H9 (cell line): ENCODE measurements at regions not wholly inside any gene's neighbourhood (a gene's known extent, or its start where the extent isn't known, plus 50 kb on each side); places are given as distances from the start of the nearest gene placed in this dataset.

Experiments used
- DNase-seq: peaks from one replicate; pipeline ENCODE4 v3.0.0-alpha.2; 2017
- H2AFZ ChIP-seq: one replicate; pipeline ENCODE4 v1.6.1; 2013; ENCODE audit warnings: mild to moderate bottlenecking, low read length, control low read depth, moderate library complexity
- H2AK5ac ChIP-seq: 2 replicates; pipeline ENCODE4 v1.6.1; 2013; ENCODE audit warnings: low read length, control low read depth, mixed read lengths; ENCODE audit not compliant: insufficient read length
- H2BK120ac ChIP-seq: one replicate; pipeline ENCODE4 v1.6.1; 2013; ENCODE audit warnings: low read depth, mild to moderate bottlenecking, low read length, control low read depth, inconsistent platforms; ENCODE audit not compliant: poor library complexity, severe bottlenecking
- H2BK12ac ChIP-seq: 2 replicates; pipeline ENCODE4 v1.6.1; 2013; ENCODE audit warnings: low read length, control low read depth, mixed read lengths, low read depth; ENCODE audit not compliant: insufficient read length
- H2BK15ac ChIP-seq: 2 replicates; pipeline ENCODE4 v1.6.1; 2013; ENCODE audit warnings: low read depth, low read length, control low read depth
- H2BK20ac ChIP-seq: one replicate; pipeline ENCODE4 v1.6.1; 2013; ENCODE audit warnings: low read depth, mild to moderate bottlenecking, low read length, control low read depth, inconsistent platforms; ENCODE audit not compliant: poor library complexity, severe bottlenecking
- H2BK5ac ChIP-seq: 2 replicates; pipeline ENCODE4 v1.6.1; 2013; ENCODE audit warnings: low read length, control low read depth, mixed read lengths; ENCODE audit not compliant: insufficient read length
- H3K14ac ChIP-seq: 2 replicates; pipeline ENCODE4 v1.6.1; 2013; ENCODE audit warnings: low read length, control low read depth; ENCODE audit not compliant: insufficient read depth
- H3K18ac ChIP-seq: 2 replicates; pipeline ENCODE4 v1.6.1; 2013; ENCODE audit warnings: low read depth, mild to moderate bottlenecking, mixed read lengths, low read length, control low read depth; ENCODE audit not compliant: insufficient read length
- H3K23ac ChIP-seq: 2 replicates; pipeline ENCODE4 v1.6.1; 2013; ENCODE audit warnings: low read length, control low read depth, mixed read lengths, low read depth; ENCODE audit not compliant: insufficient read length
- H3K23me2 ChIP-seq: 2 replicates; pipeline ENCODE4 v1.6.1; 2013; ENCODE audit warnings: low read depth, mild to moderate bottlenecking, mixed read lengths, low read length, control low read depth; ENCODE audit not compliant: insufficient read length, poor library complexity, severe bottlenecking
- H3K27ac ChIP-seq: 2 replicates; pipeline ENCODE4 v1.5.1; 2013; ENCODE audit warnings: low read length, control low read depth, mixed read lengths, low read depth; ENCODE audit not compliant: insufficient read length
- H3K27me3 ChIP-seq: 2 replicates; pipeline ENCODE4 v1.6.1; 2013; ENCODE audit warnings: low read length, control low read depth, inconsistent platforms; ENCODE audit not compliant: insufficient read depth
- H3K4ac ChIP-seq: 2 replicates; pipeline ENCODE4 v1.6.1; 2013; ENCODE audit warnings: low read depth, mild to moderate bottlenecking, control low read depth, inconsistent platforms, low read length, moderate library complexity
- H3K4me1 ChIP-seq: 2 replicates; pipeline ENCODE4 v1.6.1; 2013; ENCODE audit warnings: low read length, control low read depth, inconsistent platforms; ENCODE audit not compliant: insufficient read depth
- H3K4me2 ChIP-seq: 2 replicates; pipeline ENCODE4 v1.6.1; 2013; ENCODE audit warnings: low read length, control low read depth, mixed read lengths; ENCODE audit not compliant: insufficient read length, insufficient read depth
- H3K56ac ChIP-seq: 2 replicates; pipeline ENCODE4 v1.6.1; 2013; ENCODE audit warnings: low read depth, mild to moderate bottlenecking, mixed read lengths, low read length, control low read depth; ENCODE audit not compliant: insufficient read length
- H3K79me1 ChIP-seq: 2 replicates; pipeline ENCODE4 v1.6.1; 2013; ENCODE audit warnings: low read depth, mild to moderate bottlenecking, moderate library complexity, low read length, control low read depth, inconsistent platforms; ENCODE audit not compliant: insufficient read depth, poor library complexity, severe bottlenecking
- H3K79me2 ChIP-seq: 2 replicates; pipeline ENCODE4 v1.6.1; 2013; ENCODE audit warnings: low read length, control low read depth, inconsistent platforms; ENCODE audit not compliant: insufficient read depth
- H3K9ac ChIP-seq: 2 replicates; pipeline ENCODE4 v1.6.1; 2013; ENCODE audit warnings: low read length, control low read depth, mixed read lengths; ENCODE audit not compliant: insufficient read length; ENCODE audit errors: extremely low read depth
- H3K9me3 ChIP-seq: one replicate; pipeline ENCODE4 v1.6.1; 2013; ENCODE audit warnings: low read depth, low read length, inconsistent platforms; ENCODE audit not compliant: control insufficient read depth
- H3T11ph ChIP-seq: one replicate; pipeline ENCODE4 v1.6.1; 2013; ENCODE audit warnings: mild to moderate bottlenecking, low read length, control low read depth, inconsistent platforms
- H4K20me1 ChIP-seq: one replicate; pipeline ENCODE4 v1.6.1; 2013; ENCODE audit not compliant: control insufficient read depth, insufficient read length, insufficient read depth
- H4K5ac ChIP-seq: 2 replicates; pipeline ENCODE4 v1.6.1; 2013; ENCODE audit warnings: low read depth, mild to moderate bottlenecking, mixed read lengths, low read length, control low read depth; ENCODE audit not compliant: insufficient read length
- H4K8ac ChIP-seq: replicated peaks from 2 replicates; pipeline ENCODE4 v1.6.1; 2013; ENCODE audit warnings: low read length, control low read depth, mixed read lengths, low read depth; ENCODE audit not compliant: insufficient read length
- H4K91ac ChIP-seq: 2 replicates; pipeline ENCODE4 v1.6.1; 2013; ENCODE audit warnings: low read depth, mild to moderate bottlenecking, moderate library complexity, mixed read lengths, low read length, control low read depth; ENCODE audit not compliant: insufficient read length
- H3K27ac Mint-ChIP-seq, 3 experiments: 2 replicates in 2 of 3; 3 replicates in 1 of 3; pipeline ENCODE4 v1.8.0; 2020 to 2021; ENCODE audit warnings: mixed read lengths in 3 of 3, mild to moderate bottlenecking in 1 of 3, moderate library complexity in 1 of 3
- H3K27me3 Mint-ChIP-seq: 2 replicates; pipeline ENCODE4 v1.8.0; 2021; ENCODE audit warnings: low read depth, mild to moderate bottlenecking, moderate library complexity, mixed read lengths
- H3K36me3 Mint-ChIP-seq, 3 experiments: 2 replicates in 2 of 3; 3 replicates in 1 of 3; pipeline ENCODE4 v1.8.0; 2020 to 2021; ENCODE audit warnings: low read depth in 3 of 3, mixed read lengths in 3 of 3; ENCODE audit not compliant: insufficient read depth in 1 of 3
- H3K4me1 Mint-ChIP-seq, 2 experiments: 2 replicates each; pipeline ENCODE4 v1.8.0; 2020; ENCODE audit warnings: mixed read lengths in 2 of 2
- H3K4me3 Mint-ChIP-seq, 2 experiments: 2 replicates in 1 of 2; 3 replicates in 1 of 2; pipeline ENCODE4 v1.8.0; 2020 to 2021; ENCODE audit warnings: mild to moderate bottlenecking in 2 of 2, mixed read lengths in 2 of 2, moderate library complexity in 1 of 2
- H3K9me3 Mint-ChIP-seq, 2 experiments: 2 replicates in 1 of 2; 3 replicates in 1 of 2; pipeline ENCODE4 v1.8.0; 2020; ENCODE audit warnings: mild to moderate bottlenecking in 2 of 2, mixed read lengths in 2 of 2, moderate library complexity in 1 of 2
- CTCF ChIP-seq: fragments of 200-600 bp; sonication (generic); conservative IDR thresholded peaks from 3 replicates; pipeline ENCODE4 v1.8.0; 2021; ENCODE audit warnings: antibody characterized with exemption, mild to moderate bottlenecking
- WGBS: extraction: QIAGEN DNeasy Blood & Tissue Kit; methylation state at CpG from one replicate; pipeline ENCODE4 v1.1.7; 2013; ENCODE audit warnings: missing lambda C conversion rate, low lambda C conversion rate, mixed read lengths; ENCODE audit not compliant: insufficient read length; ENCODE audit errors: extremely low coverage; 5-methylcytosine and 5-hydroxymethylcytosine counted together

GRCh38 chr9:135212961-135213360 lies 125.5 kb downstream of the OLFM1 start:
- Histone ChIP-seq H3K79me2 (no peaks in the 10 kb centered on the region), H3K23ac (no peak overlapping the region), H3K18ac (no peak overlapping the region), H2BK15ac (no peak overlapping the region), H2BK12ac (no peak overlapping the region), H4K91ac (no peak overlapping the region), H3K4me1 (peaks cover 4% of the 10 kb centered on the region; the same call in 1 of the 2 replicates), H3K4ac (no peak overlapping the region), H3K4me2 (no peak overlapping the region), H3T11ph (no peak overlapping the region), H2BK5ac (no peak overlapping the region), H4K8ac (no peak overlapping the region), H3K23me2 (no peaks in the 10 kb centered on the region), H3K27ac (no peak overlapping the region), H3K79me1 (no peaks in the 10 kb centered on the region), H3K9me3 (no peaks in the 10 kb centered on the region), H2BK20ac (no peak overlapping the region), H2AK5ac (no peak overlapping the region), H2AFZ (no peak overlapping the region), H2BK120ac (no peak overlapping the region), H4K20me1 (no peaks in the 10 kb centered on the region), H3K14ac (no peak overlapping the region), H3K27me3 (no peaks in the 10 kb centered on the region), H4K5ac (no peak overlapping the region), H3K9ac (no peak overlapping the region), H3K56ac (no peak overlapping the region)
- Mint-ChIP-seq H3K4me1 (peaks cover 15 to 29% of the 10 kb centered on the region in 2 experiments), H3K27ac (no peak overlapping the region), H3K9me3 (peaks cover 7 to 14% of the 10 kb centered on the region in 2 experiments; a peak in 4 of 5 replicates), H3K4me3 (no peak overlapping the region), H3K36me3 (peaks cover 0 to 5% (median 4%) of the 10 kb centered on the region in 3 experiments; a peak in 4 of 7 replicates), H3K27me3 (peaks cover 10% of the 10 kb centered on the region)
- no CpG with 5 or more reads among the region's 5 CpGs for WGBS
- no peak for TF ChIP-seq CTCF
- no peak for DNase-seq
